CD4-positive, alpha-beta T cell treated with Interleukin-2 at 100 ng/mL for 4 hours (primary cell): ENCODE measurements at regions not wholly inside any gene's neighbourhood (a gene's known extent, or its start where the extent isn't known, plus 50 kb on each side); places are given as distances from the start of the nearest gene placed in this dataset.

Source experiments
- DNase-seq: peaks from one replicate; pipeline ENCODE4 v3.0.0-alpha.2; 2020; ENCODE audit warnings: low spot score

GRCh38 chr5:175035882-175036533 lies 311.6 kb downstream of the MSX2 start:
- DNase-seq, result no peak

GRCh38 chr5:175034924-175035323 lies 310.5 kb downstream of the MSX2 start:
- DNase-seq, result no peak

GRCh38 chr5:175032741-175033151 lies 308.4 kb downstream of the MSX2 start:
- no peak for DNase-seq

- no peak for DNase-seq
Measured at GRCh38 chr5:175032013-175032412, 307.6 kb downstream of the MSX2 start.

DNA sequence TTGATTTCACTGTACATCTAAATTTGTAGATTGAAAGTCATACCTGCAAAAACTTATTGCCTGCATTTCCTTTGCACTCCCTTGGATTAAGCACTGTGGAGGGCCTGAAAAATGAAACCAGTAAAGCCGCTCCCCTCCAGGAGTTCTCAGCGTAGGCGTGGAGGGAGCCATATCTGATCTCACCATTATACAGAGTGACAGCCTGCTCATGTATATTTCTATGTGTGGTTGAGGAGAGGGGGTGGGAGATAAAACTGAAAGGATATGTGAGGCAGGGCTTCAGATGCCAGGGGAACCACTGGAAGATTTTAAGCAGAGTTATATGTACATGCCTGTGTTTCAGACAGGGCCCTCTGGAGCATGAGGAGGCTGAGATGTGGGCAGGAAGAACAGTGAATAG lies 303.0 kb downstream of the MSX2 start:
- no peak for DNase-seq

- DNase-seq, result no peak
Measured at GRCh38 chr5:175025077-175025476, 300.7 kb downstream of the MSX2 start.

- DNase-seq, result no peak
Measured at GRCh38 chr5:175021841-175022625, 297.7 kb downstream of the MSX2 start.

- no peak for DNase-seq
Measured at GRCh38 chr5:175021321-175021720, 296.9 kb downstream of the MSX2 start.

GRCh38 chr5:175015028-175015685 lies 290.8 kb downstream of the MSX2 start:
- DNase-seq, result no peak

DNA sequence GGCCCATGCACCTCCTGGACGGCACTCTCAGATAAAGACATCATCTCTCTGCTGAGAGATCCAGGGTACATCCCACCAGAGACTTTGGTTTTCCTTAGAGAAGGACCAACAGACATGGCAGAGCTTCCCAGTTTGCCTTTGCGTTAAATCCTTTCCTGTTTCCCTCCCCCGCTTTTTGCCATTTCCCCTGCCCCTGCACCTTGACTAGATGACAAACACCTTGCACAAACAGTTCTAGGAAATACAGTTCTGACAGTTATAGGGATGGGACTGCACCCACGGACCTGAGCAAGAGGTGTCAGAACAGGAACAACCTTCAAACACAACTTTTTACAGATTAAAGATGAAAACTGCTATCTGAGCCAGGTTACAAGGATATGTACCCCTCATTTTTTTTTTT lies 288.9 kb downstream of the MSX2 start:
- DNase-seq, result no peak

DNA sequence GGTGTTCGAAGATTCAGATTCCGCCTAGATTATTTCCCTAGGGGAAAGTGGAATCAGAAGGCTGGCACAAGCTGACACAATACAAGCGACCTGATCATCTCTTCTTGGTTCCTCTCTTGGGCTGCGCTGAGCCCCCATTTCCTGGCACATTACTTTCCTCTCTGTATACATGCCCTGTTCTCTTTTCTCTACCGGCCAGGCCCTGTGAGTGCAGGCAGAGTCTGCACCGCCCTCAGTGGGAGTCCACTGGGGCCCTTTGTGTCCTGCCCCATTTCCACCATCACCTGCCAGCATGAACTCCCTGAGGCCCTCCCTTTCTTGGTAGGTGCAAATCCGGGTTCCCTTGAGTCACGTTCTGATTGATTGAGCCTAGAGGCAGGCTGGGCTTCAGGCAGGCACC lies 287.9 kb downstream of the MSX2 start:
- DNase-seq, result no peak

DNA sequence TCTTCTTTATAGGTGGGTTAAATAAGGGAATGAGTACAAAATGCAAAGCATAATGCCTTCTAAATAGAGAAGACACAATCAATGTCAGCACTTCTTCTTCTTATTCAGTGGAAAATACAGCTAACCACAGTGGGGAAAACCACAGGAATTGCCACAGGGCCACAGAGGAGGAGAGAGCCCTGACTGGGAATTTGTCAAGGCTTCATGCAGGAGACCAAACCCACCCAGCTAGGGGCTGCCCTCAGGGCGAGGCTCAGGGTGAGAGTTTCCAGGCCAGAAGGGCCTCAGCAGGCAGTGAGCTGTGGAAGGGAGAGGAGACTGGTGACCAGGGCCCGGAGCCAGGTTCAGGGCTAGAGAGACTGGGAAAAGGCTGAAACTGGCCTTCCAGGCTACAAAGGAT lies 279.1 kb downstream of the MSX2 start:
- no peak for DNase-seq

GRCh38 chr5:175001876-175002645 lies 277.7 kb downstream of the MSX2 start:
- no peak for DNase-seq

DNA sequence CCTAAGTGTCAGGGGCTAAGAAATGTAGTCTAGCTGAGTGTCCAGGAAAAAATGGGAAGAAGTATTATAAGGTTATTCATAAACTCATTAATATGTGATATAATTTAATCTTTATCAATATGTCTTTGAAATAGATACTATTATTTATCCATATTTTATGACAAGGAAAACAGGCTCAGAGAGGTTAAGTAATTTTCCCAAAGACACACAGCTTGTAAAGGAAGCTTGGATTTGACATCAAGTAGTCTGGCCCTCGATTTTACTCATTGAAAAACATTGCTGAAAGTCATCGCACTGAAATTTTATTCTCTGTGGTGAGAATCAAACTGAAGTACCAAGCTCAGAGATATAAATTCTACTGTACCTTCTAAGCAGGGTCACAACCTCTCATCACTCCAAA lies 276.9 kb downstream of the MSX2 start:
- DNase-seq, result no peak

DNA sequence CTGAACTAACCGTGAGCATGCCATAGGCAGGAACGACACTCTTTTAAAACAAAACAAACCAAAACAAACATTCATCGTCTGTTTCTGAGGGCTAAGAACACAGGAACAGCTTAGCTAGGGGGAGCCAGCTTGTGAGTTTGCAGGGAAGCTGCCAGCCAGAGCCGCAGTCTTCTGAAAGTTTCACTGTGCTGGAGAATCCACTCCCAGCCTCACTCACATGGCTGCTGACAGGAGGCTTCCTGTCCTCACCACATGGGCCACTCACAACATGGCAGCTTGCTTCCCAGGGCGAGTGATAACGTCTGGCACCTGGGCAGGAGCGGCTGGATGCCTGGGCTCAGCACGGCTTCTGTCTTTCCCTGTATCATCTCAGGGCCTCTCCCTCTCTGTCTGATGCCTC lies 275.2 kb downstream of the MSX2 start:
- DNase-seq, result no peak

DNA sequence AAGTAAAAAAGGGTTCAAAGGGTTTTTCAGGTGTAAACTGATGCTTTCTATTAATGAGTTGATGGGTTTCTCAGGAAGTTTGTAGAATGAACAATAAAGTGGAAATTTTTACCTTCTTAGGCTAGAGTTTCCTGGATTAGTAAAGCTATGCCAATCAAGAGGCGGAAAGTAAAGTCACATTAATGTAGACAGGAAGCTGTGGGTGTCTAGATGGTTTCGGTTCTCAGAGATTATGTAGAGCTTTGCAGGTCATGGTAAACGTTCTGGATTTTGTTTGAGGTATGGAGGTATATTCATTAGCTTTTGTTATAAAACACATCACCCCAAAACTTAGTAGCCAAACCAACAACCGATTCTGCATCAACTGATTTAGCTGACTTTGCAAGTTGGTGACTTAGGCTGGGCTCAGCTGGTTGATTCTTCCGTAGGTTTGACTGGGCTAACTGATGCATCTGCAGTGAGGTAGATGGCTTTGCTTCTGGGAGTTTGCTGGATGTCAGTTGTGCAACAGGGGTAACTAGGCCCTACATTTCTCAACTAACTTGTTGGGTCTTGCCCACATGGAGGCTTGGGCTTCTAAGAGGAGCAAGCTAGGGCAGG lies 273.8 kb downstream of the MSX2 start:
- no peak for DNase-seq

- no peak for DNase-seq
Measured at GRCh38 chr5:174997688-174998087, 273.3 kb downstream of the MSX2 start.

GRCh38 chr5:174996941-174997340 lies 272.6 kb downstream of the MSX2 start:
- no peak for DNase-seq

DNA sequence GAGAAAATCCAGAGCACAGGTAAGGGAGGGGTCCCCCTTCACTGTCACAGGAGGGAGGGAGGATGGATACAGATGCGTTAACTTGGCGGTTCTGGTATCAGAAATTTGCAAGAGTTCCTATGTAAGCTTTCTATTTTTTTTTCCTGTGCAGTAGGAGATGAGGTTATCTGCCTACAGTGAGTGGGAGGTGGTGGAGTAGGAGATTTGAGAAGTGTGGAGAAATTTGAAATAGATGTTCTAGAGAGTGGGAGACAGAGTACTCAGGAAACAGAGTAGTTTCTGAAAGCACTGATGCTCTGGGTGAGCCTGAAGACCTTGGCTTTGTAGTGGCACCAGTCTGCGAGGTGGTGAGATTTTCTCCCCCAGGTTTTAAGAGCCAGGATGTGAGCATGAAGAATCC lies 271.4 kb downstream of the MSX2 start:
- no peak for DNase-seq

GRCh38 chr5:174991847-174992246 lies 267.5 kb downstream of the MSX2 start:
- no peak for DNase-seq

DNA sequence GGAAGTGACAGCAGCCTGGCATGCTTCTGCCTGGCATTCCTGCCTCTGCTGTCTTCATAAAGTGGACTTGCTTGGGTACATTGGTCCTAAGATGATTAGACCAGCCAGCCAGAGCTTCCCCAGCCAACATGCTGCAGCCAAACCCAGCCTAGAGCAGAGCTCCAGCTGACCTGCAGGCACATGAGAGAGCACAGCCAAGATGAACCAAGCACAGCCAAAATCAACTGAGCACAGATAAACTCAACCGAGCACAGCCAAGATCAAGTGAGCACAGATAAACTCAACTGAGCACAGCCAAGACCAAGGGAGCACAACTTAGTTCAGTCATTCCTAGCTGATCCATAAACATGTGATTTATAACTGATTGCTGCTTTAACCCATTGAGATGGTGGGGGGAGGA lies 266.5 kb downstream of the MSX2 start:
- no peak for DNase-seq

- DNase-seq, result no peak
Measured at GRCh38 chr5:174987443-174988012, 263.1 kb downstream of the MSX2 start.
